K562 (cell line): ENCODE measurements at regions not wholly inside any gene's neighbourhood (a gene's known extent, or its start where the extent isn't known, plus 50 kb on each side); places are given as distances from the start of the nearest gene placed in this dataset.
A peak's percentile ranks its signal among the peaks of the same experiment; 100 is the strongest.

Experiments used
- ATAC-seq: fragments of 200-7000 bp; cut with Tn5 transposase; 3 replicates; pipeline ENCODE4 v1.9.1; 2020; ENCODE audit warnings: moderate library complexity
- BruUV-seq: library from RNA; stranded (reverse); fragments of 400-500 nt; replicated peaks from 2 replicates; lab custom pipeline; 2021; lab: Mats Ljungman, UMichigan
- CTCF ChIA-PET: fragments of 300-600 bp; formaldehyde crosslinking; extraction: SDS; loops from one replicate; lab custom pipeline; 2021; ENCODE audit warnings: low intra/inter-chr PET ratio; lab: Yijun Ruan, JAX
- POLR2A ChIA-PET: fragments of 300-600, 350-650 bp; sonication (Branson Sonifier 250); formaldehyde crosslinking; extraction: SDS; loops from one replicate; lab custom pipeline; 2021; ENCODE audit warnings: antibody characterized with exemption, inconsistent platforms; lab: Yijun Ruan, JAX
- DNase-seq, 4 experiments: peaks; one replicate each; pipeline versions ENCODE4 v3.0.0 to v3.0.0-alpha.2; 2011 to 2018; ENCODE audit warnings: low spot score in 3 of 4, mixed read lengths in 3 of 4; ENCODE audit errors: extremely low read depth in 1 of 4
- FAIRE-seq: peaks from 2 replicates; lab custom pipeline; 2011; peaks lifted over from hg19 to GRCh38; lab: Jason Lieb, UNC
- H2AFZ ChIP-seq: 2 replicates; pipeline ENCODE4 v1.6.0; 2011; ENCODE audit warnings: low read depth, low read length, control low read depth, inconsistent platforms
- H3K27ac ChIP-seq: fragments of 200-600 bp; 3 replicates; pipeline ENCODE4 v1.8.0; 2011; ENCODE audit warnings: low read depth, mild to moderate bottlenecking, control low read depth, inconsistent platforms, low read length, moderate library complexity, mixed read lengths; ENCODE audit errors: extremely low read depth
- H3K27me3 ChIP-seq, 2 experiments: fragments of 300-600 bp in 1 of 2; 2 replicates in 1 of 2; 3 replicates in 1 of 2; pipeline versions ENCODE4 v1.6.0 to v1.8.0; 2011; ENCODE audit warnings: inconsistent platforms in 2 of 2, low read length in 2 of 2, mild to moderate bottlenecking in 1 of 2, mixed read lengths in 1 of 2, moderate library complexity in 1 of 2; ENCODE audit not compliant: control insufficient read depth in 2 of 2, insufficient read depth in 2 of 2
- H3K36me3 ChIP-seq: fragments of 300-600 bp; 3 replicates; pipeline ENCODE4 v1.8.0; 2011; ENCODE audit warnings: mild to moderate bottlenecking, low read length, inconsistent platforms; ENCODE audit not compliant: control insufficient read depth, insufficient read depth
- H3K4me1 ChIP-seq, 2 experiments: fragments of 200-600 bp in 1 of 2; replicated peaks in 1 of 2; 2 replicates in 1 of 2; 3 replicates in 1 of 2; pipeline versions ENCODE4 v1.5.1 to v1.8.0; 2011; ENCODE audit warnings: inconsistent platforms in 2 of 2, low read length in 2 of 2, mild to moderate bottlenecking in 1 of 2, mixed read lengths in 1 of 2, moderate library complexity in 1 of 2; ENCODE audit not compliant: control insufficient read depth in 2 of 2, insufficient read depth in 2 of 2
- H3K4me2 ChIP-seq: 2 replicates; pipeline ENCODE4 v1.6.1; 2011; ENCODE audit warnings: low read length, control low read depth, inconsistent platforms, mixed read lengths; ENCODE audit not compliant: insufficient read depth
- H3K4me3 ChIP-seq: fragments of 200-600 bp; sonication (generic), shearing (Covaris generic); 2 replicates; pipeline ENCODE4 v1.5.1; 2016; ENCODE audit warnings: control low read depth, inconsistent platforms
- H3K79me2 ChIP-seq: fragments of 200-600 bp; 3 replicates; pipeline ENCODE4 v1.8.0; 2011; ENCODE audit warnings: low read length, inconsistent platforms; ENCODE audit not compliant: control insufficient read depth, insufficient read depth
- H3K9ac ChIP-seq, 2 experiments: 2 replicates each; pipeline versions ENCODE4 v1.6.0 to v1.6.1; 2011; ENCODE audit warnings: low read depth in 2 of 2, low read length in 2 of 2, control low read depth in 1 of 2, inconsistent platforms in 1 of 2, mild to moderate bottlenecking in 1 of 2, mixed read lengths in 1 of 2; ENCODE audit not compliant: insufficient read depth in 1 of 2
- H3K9me1 ChIP-seq: one replicate; pipeline ENCODE4 v1.6.0; 2011; ENCODE audit warnings: inconsistent platforms, mild to moderate bottlenecking, low read length, moderate library complexity; ENCODE audit not compliant: control insufficient read depth, insufficient read depth
- H3K9me3 ChIP-seq: replicated peaks from 2 replicates; pipeline ENCODE4 v1.5.1; 2011; ENCODE audit warnings: low read depth, low read length, inconsistent platforms; ENCODE audit not compliant: control insufficient read depth, insufficient read depth
- H4K20me1 ChIP-seq: replicated peaks from 2 replicates; pipeline ENCODE4 v1.6.1; 2011; ENCODE audit warnings: low read length, inconsistent platforms, mixed read lengths; ENCODE audit not compliant: control insufficient read depth, insufficient read depth
- ARID1B ChIP-seq: fragments of 450-650 bp; IDR thresholded peaks from 2 replicates; pipeline ENCODE4 v1.6.1; 2016; ENCODE audit warnings: antibody characterized with exemption, mild to moderate bottlenecking, inconsistent platforms
- CHD4 ChIP-seq: fragments of 200-600 bp; sonication (generic); IDR thresholded peaks from 3 replicates; pipeline ENCODE4 v1.6.1; 2012; ENCODE audit warnings: low read depth, mild to moderate bottlenecking, mixed read lengths, low read length, inconsistent platforms; ENCODE audit not compliant: insufficient read depth, insufficient replicate concordance, poor library complexity, severe bottlenecking
- KDM2B ChIP-seq: fragments of 250-450 bp; sonication (Bioruptor Pico); IDR thresholded peaks from 2 replicates; pipeline ENCODE4 v1.8.0; 2021; ENCODE audit warnings: mild to moderate bottlenecking, moderate library complexity
- NR4A1 ChIP-seq, 2 experiments: fragments of 250-450 bp in 1 of 2; fragments of 450-650 bp in 1 of 2; sonication (Bioruptor Pico) in 1 of 2; IDR thresholded peaks; 2 replicates each; pipeline versions ENCODE4 v1.4.0 to v1.6.1; 2016 to 2020; ENCODE audit warnings: mild to moderate bottlenecking in 2 of 2, missing compliant biosample characterization in 1 of 2, missing genetic modification characterization in 1 of 2, moderate library complexity in 1 of 2
- TAF15 ChIP-seq: fragments of 200-400 bp; formaldehyde crosslinking; IDR thresholded peaks from 2 replicates; pipeline ENCODE4 v1.6.1; 2017; ENCODE audit warnings: mild to moderate bottlenecking, low read depth, low read length, moderate library complexity
- TBL1XR1 ChIP-seq, 2 experiments: IDR thresholded peaks; 2 replicates each; pipeline ENCODE4 v1.6.1; 2012; ENCODE audit warnings: improper control_type of control experiment in 2 of 2, low read length in 2 of 2, mild to moderate bottlenecking in 1 of 2
- TCF3 ChIP-seq: sonication (generic); formaldehyde crosslinking; IDR thresholded peaks from 2 replicates; pipeline ENCODE4 v1.4.0; 2020; ENCODE audit warnings: mild to moderate bottlenecking, missing genetic modification reagents
- ZNF165 ChIP-seq: fragments of 250-450 bp; sonication (Bioruptor Pico); IDR thresholded peaks from 2 replicates; pipeline ENCODE4 v1.4.0; 2020; ENCODE audit warnings: borderline replicate concordance
- ZNF76 ChIP-seq: fragments of 250-450 bp; sonication (Bioruptor Pico); IDR thresholded peaks from 2 replicates; pipeline ENCODE4 v1.4.0; 2020; ENCODE audit warnings: mild to moderate bottlenecking, moderate library complexity, borderline replicate concordance
- WGBS: fragments of 100-300 bp; shearing (Covaris generic); methylation state at CpG from one replicate; pipeline ENCODE4 v1.1.6; 2016; ENCODE audit warnings: low coverage, mixed read lengths; ENCODE audit not compliant: insufficient coverage; ENCODE audit errors: missing lambda C conversion rate; 5-methylcytosine and 5-hydroxymethylcytosine counted together
- in situ Hi-C: fragments of 300-500 bp; cut with MboI; formaldehyde crosslinking; loops from 4 replicates; pipeline ENCODE4 v1.15.0; 2018; ENCODE audit warnings: inconsistent platforms, mixed read lengths
- intact Hi-C: fragments of 100-400 bp; cut with micrococcal nuclease; formaldehyde crosslinking; loops from 2 replicates; pipeline ENCODE4 v1.14.2; 2022
- TF ChIP-seq, protein P1 (sequence below): fragments of 250-450 bp; sonication (Bioruptor Pico); IDR thresholded peaks from 2 replicates; pipeline ENCODE4 v1.8.0; 2022; ENCODE audit warnings: moderate library complexity, mild to moderate bottlenecking, inconsistent platforms
- TF ChIP-seq, protein P2 (sequence below): fragments of 150-350 bp; conservative IDR thresholded peaks from 2 replicates; pipeline ENCODE4 v1.6.1; 2014; ENCODE audit warnings: low read length
- TF ChIP-seq, protein P3 (sequence below): fragments of 450-650 bp; IDR thresholded peaks from 2 replicates; pipeline ENCODE4 v1.6.1; 2017; ENCODE audit warnings: mild to moderate bottlenecking, moderate library complexity
- TF ChIP-seq, protein P4 (sequence below): fragments of 200-800 bp; sonication (Bioruptor generic); IDR thresholded peaks from 2 replicates; pipeline ENCODE4 v1.6.1; 2017; ENCODE audit warnings: missing genetic modification characterization, missing compliant biosample characterization

GRCh38 chr6:33924681-33925080, 120.9 kb upstream of the MLN start:
- in situ Hi-C loops (no loop called here), intact Hi-C loops (no loop called here)
- 57% methylated on average over 4 of the region's 4 CpGs for WGBS
- TF ChIP-seq TBL1XR1 (IDR thresholded peaks at IDR 0.05; ENCODE audit: low read length in 2 of 2) (no peak), NR4A1 (CRISPR knock-in tag; IDR thresholded peaks at IDR 0.05) (no peak), NR4A1 (tag; IDR thresholded peaks at IDR 0.05) (no peak), ZNF165 (CRISPR knock-in tag) (no peak), KDM2B (CRISPR knock-in tag) (no peak), TCF3 (no peak), ZNF76 (CRISPR knock-in tag) (no peak), TAF15 (no peak), ARID1B (no peak), CHD4 (no peak)
- TF ChIP-seq, protein P1, sequence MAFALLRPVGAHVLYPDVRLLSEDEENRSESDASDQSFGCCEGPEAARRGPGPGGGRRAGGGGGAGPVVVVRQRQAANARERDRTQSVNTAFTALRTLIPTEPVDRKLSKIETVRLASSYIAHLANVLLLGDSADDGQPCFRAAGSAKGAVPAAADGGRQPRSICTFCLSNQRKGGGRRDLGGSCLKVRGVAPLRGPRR (CRISPR knock-in tag), result no peak
- TF ChIP-seq, protein P2, sequence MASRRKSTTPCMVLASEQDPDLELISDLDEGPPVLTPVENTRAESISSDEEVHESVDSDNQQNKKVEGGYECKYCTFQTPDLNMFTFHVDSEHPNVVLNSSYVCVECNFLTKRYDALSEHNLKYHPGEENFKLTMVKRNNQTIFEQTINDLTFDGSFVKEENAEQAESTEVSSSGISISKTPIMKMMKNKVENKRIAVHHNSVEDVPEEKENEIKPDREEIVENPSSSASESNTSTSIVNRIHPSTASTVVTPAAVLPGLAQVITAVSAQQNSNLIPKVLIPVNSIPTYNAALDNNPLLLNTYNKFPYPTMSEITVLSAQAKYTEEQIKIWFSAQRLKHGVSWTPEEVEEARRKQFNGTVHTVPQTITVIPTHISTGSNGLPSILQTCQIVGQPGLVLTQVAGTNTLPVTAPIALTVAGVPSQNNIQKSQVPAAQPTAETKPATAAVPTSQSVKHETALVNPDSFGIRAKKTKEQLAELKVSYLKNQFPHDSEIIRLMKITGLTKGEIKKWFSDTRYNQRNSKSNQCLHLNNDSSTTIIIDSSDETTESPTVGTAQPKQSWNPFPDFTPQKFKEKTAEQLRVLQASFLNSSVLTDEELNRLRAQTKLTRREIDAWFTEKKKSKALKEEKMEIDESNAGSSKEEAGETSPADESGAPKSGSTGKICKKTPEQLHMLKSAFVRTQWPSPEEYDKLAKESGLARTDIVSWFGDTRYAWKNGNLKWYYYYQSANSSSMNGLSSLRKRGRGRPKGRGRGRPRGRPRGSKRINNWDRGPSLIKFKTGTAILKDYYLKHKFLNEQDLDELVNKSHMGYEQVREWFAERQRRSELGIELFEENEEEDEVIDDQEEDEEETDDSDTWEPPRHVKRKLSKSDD, result no peak
- TF ChIP-seq, protein P3, sequence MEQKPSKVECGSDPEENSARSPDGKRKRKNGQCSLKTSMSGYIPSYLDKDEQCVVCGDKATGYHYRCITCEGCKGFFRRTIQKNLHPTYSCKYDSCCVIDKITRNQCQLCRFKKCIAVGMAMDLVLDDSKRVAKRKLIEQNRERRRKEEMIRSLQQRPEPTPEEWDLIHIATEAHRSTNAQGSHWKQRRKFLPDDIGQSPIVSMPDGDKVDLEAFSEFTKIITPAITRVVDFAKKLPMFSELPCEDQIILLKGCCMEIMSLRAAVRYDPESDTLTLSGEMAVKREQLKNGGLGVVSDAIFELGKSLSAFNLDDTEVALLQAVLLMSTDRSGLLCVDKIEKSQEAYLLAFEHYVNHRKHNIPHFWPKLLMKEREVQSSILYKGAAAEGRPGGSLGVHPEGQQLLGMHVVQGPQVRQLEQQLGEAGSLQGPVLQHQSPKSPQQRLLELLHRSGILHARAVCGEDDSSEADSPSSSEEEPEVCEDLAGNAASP, result no peak
- TF ChIP-seq, protein P4, sequence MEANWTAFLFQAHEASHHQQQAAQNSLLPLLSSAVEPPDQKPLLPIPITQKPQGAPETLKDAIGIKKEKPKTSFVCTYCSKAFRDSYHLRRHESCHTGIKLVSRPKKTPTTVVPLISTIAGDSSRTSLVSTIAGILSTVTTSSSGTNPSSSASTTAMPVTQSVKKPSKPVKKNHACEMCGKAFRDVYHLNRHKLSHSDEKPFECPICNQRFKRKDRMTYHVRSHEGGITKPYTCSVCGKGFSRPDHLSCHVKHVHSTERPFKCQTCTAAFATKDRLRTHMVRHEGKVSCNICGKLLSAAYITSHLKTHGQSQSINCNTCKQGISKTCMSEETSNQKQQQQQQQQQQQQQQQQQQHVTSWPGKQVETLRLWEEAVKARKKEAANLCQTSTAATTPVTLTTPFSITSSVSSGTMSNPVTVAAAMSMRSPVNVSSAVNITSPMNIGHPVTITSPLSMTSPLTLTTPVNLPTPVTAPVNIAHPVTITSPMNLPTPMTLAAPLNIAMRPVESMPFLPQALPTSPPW (CRISPR knock-in tag), result no peak
- H2AFZ ChIP-seq, result no peak overlapping the region
- H3K9me1 ChIP-seq, result no peaks in the 10 kb centered on the region
- no peak for ATAC-seq
- H3K79me2 ChIP-seq, result no peaks in the 10 kb centered on the region
- no peaks in the 10 kb centered on the region for H3K36me3 ChIP-seq
- no peak overlapping the region for H3K4me2 ChIP-seq
- no peaks in the 10 kb centered on the region for H4K20me1 ChIP-seq
- peaks cover 0 to 7% of the 10 kb centered on the region in 2 experiments; a peak in 2 of 5 replicates for H3K4me1 ChIP-seq
- H3K9me3 ChIP-seq, result no peaks in the 10 kb centered on the region; the same call in 1 of the 2 replicates
- H3K9ac ChIP-seq, result peak overlapping the region in 1 of 2 experiments; percentile 56; a peak in 1 of 4 replicates
- no peak overlapping the region; the same call in 2 of the 3 replicates for H3K27ac ChIP-seq
- BruUV-seq, result no TSS peak
- CTCF ChIA-PET, result no interaction called here
- no peak overlapping the region for H3K4me3 ChIP-seq
- H3K27me3 ChIP-seq, result peaks cover 0 to 12% of the 10 kb centered on the region in 2 experiments; a peak in 3 of 5 replicates
- POLR2A ChIA-PET, result interaction anchor here (1.2 kb wide), 1 partner anchor 22 kb away, joined by 3 read pairs; no protein-coding TSS in a partner anchor
- no peak for FAIRE-seq
- DNase-seq, result no peak
